Lung (tissue), 11 donors: ENCODE measurements at regions not wholly inside any gene's neighbourhood (a gene's known extent, or its start where the extent isn't known, plus 50 kb on each side); places are given as distances from the start of the nearest gene placed in this dataset.

Source experiments
- ATAC-seq: fragments of 200-7000 bp; cut with Tn5 transposase; one replicate; pipeline ENCODE4 v1.9.1; 2020; ENCODE audit warnings: moderate number of reproducible peaks; ENCODE audit not compliant: insufficient read depth, low FRiP score
- DNase-seq, 3 donors: peaks; one replicate each; pipeline ENCODE4 v3.0.0-alpha.2; 2013 to 2017
- H3K27ac ChIP-seq, 2 donors: one replicate each; pipeline ENCODE4 v1.5.1; 2013; ENCODE audit warnings: mild to moderate bottlenecking in 2 of 2, moderate library complexity in 2 of 2, control low read depth in 1 of 2, inconsistent platforms in 1 of 2, low read depth in 1 of 2, low read length in 1 of 2
- H3K27me3 ChIP-seq, 3 donors: one replicate each; pipeline ENCODE4 v1.5.1; 2013; ENCODE audit warnings: low read length in 2 of 3; ENCODE audit not compliant: control insufficient read depth in 3 of 3, insufficient read depth in 3 of 3
- H3K36me3 ChIP-seq, 4 donors: one replicate each; pipeline ENCODE4 v1.5.1; 2013; ENCODE audit warnings: low read length in 4 of 4, mild to moderate bottlenecking in 1 of 4, moderate library complexity in 1 of 4; ENCODE audit not compliant: control insufficient read depth in 4 of 4, insufficient read depth in 4 of 4
- H3K4me1 ChIP-seq, 5 donors: one replicate each; pipeline ENCODE4 v1.5.1; 2013; ENCODE audit warnings: low read length in 5 of 5, mild to moderate bottlenecking in 2 of 5, moderate library complexity in 1 of 5; ENCODE audit not compliant: control insufficient read depth in 5 of 5, insufficient read depth in 5 of 5
- H3K4me3 ChIP-seq: one replicate; pipeline ENCODE4 v1.5.1; 2013; ENCODE audit warnings: mild to moderate bottlenecking, control low read depth, moderate library complexity
- H3K9ac ChIP-seq, 2 donors: one replicate each; pipeline ENCODE4 v1.5.1; 2013; ENCODE audit warnings: low read length in 2 of 2, control low read depth in 1 of 2; ENCODE audit not compliant: insufficient read depth in 1 of 2
- H3K9me3 ChIP-seq, 4 donors: one replicate each; pipeline ENCODE4 v1.5.1; 2013; ENCODE audit warnings: low read length in 3 of 4, mild to moderate bottlenecking in 1 of 4, moderate library complexity in 1 of 4; ENCODE audit not compliant: control insufficient read depth in 4 of 4, insufficient read depth in 3 of 4
- CTCF ChIP-seq: IDR thresholded peaks from 2 replicates; pipeline ENCODE4 v1.5.1; 2012; ENCODE audit warnings: mild to moderate bottlenecking; ENCODE audit errors: control extremely low read depth, extremely low read depth
- WGBS, 2 donors: extraction: QIAGEN DNeasy Blood & Tissue Kit; methylation state at CpG; one replicate each; pipeline ENCODE4 v1.1.7; 2013; 5-methylcytosine and 5-hydroxymethylcytosine counted together
- donor health status: control.
- donor health status: control.
- donor health status: Bipolar disorder and iron deficiency.
- donor health status: healthy.
- donor health status: DM: yes; HTN: yes; CAD: no.

GRCh38 chr1:218547957-218548730 is 203.0 kb downstream of the TGFB2 start:
- 64 to 73% methylated on average over 10 of the region's 10 CpGs for WGBS, 2 donors
- no peak for ATAC-seq
- H3K36me3 ChIP-seq, result no peaks in the 10 kb centered on the region

GRCh38 chr1:218548764-218549163 is 203.6 kb downstream of the TGFB2 start:
- Histone ChIP-seq H3K36me3 (no peaks in the 10 kb centered on the region), H3K4me3 (no peak overlapping the region), H3K27me3 (no peaks in the 10 kb centered on the region), H3K27ac (no peak overlapping the region), H3K9ac (no peak overlapping the region), H3K9me3 (no peaks in the 10 kb centered on the region), H3K4me1 (no peaks in the 10 kb centered on the region)
- 68 to 72% methylated on average over 4 of the region's 4 CpGs for WGBS, 2 donors
- no peak for DNase-seq
- no peak for ATAC-seq
- no peak for TF ChIP-seq CTCF

More at GRCh38 chr1:218547957-218548730, 203.0 kb downstream of the TGFB2 start:
- Histone ChIP-seq H3K27ac (no peak overlapping the region), H3K4me3 (no peak overlapping the region), H3K27me3 (no peaks in the 10 kb centered on the region), H3K4me1 (no peaks in the 10 kb centered on the region), H3K9me3 (no peaks in the 10 kb centered on the region), H3K9ac (no peak overlapping the region)
- TF ChIP-seq CTCF, result no peak
- peak in 2 of 3 donors; percentile 30 to 48 for DNase-seq

GRCh38 chr1:218553197-218553596 is 208.1 kb downstream of the TGFB2 start:
- Histone ChIP-seq H3K27me3 (no peaks in the 10 kb centered on the region), H3K4me3 (no peak overlapping the region), H3K9ac (no peak overlapping the region), H3K9me3 (peaks cover 0 to 3% (median 0%) of the 10 kb centered on the region in 4 donors), H3K36me3 (no peaks in the 10 kb centered on the region), H3K27ac (no peak overlapping the region), H3K4me1 (peaks cover 0 to 5% (median under 1%) of the 10 kb centered on the region in 5 donors)
- ATAC-seq (no peak), DNase-seq (no peak)
- no peak for TF ChIP-seq CTCF
- 91 to 98% methylated on average over 2 of the region's 2 CpGs for WGBS, 2 donors

- Histone ChIP-seq H3K4me3 (no peak overlapping the region), H3K9me3 (peaks cover 0 to 3% (median 0%) of the 10 kb centered on the region in 4 donors), H3K27me3 (no peaks in the 10 kb centered on the region), H3K27ac (no peak overlapping the region), H3K9ac (no peak overlapping the region), H3K4me1 (peaks cover 0 to 9% (median 2%) of the 10 kb centered on the region in 5 donors), H3K36me3 (no peaks in the 10 kb centered on the region)
- DNase-seq, result no peak
- no peak for TF ChIP-seq CTCF
- ATAC-seq, result no peak
Observed at GRCh38 chr1:218556016-218556415, 210.9 kb downstream of the TGFB2 start.
